ENCODE measurements at regions not wholly inside any gene's neighbourhood (a gene's known extent, or its start where the extent isn't known, plus 50 kb on each side); places are given as distances from the start of the nearest gene placed in this dataset.
"Not testable (repeated sequence)": the region's sequence is repeated elsewhere in the genome, so short reads cannot be mapped to it uniquely, and the experiment has no call there.

DNA sequence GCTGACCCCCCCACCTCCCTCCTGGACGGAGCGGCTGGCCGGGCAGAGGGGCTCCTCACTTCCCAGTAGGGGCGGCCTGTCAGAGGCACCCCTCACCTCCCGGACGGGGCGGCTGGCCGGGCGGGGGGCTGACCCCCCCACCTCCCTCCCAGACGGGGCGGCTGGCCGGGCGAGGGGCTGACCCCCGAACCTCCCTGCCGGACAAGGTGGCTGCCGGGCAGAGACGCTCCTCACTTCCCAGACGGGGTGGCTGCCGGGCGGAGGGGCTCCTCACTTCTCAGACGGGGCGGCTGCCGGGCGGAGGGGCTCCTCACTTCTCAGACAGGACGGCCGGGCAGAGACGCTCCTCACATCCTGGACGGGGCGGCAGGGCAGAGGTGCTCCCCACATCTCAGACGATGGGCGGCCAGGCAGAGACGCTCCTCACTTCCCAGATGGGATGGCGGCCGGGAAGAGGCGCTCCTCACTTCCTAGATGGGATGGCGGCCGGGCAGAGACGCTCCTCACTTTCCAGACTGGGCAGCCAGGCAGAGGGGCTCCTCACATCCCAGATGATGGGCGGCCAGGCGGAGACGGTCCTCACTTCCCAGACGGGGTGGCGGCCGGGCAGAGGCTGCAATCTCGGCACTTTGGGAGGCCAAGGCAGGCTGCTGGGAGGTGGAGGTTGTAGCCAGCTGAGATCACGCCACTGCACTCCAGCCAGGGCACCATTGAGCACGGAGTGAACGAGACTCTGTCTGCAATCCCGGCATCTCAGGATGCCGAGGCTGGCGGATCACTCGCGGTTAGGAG, 66.2 kb upstream of the PAPPA2 start:
- FAIRE-seq; DNase-seq (ENCODE audit: insufficient read length): not testable (repeated sequence)

DNA sequence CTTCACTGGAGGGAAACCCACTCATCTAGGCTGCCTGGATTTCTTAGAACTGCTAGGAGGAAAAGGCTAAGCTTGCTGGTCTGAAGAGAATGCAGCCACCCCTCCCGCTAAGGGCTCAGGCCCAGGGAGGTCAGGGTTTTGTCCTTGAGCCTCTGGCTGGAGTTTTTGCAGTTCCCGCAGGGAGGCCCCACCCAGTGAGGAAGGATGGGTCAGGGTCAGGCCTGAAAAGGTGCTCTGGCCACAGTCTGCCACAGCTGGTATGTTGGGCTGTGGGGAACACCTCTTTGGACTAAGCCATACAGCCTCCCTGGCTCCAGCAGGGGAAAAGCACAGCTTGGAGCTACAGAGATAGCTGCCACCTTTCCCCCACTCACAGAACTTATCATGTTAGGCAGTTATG, 71.4 kb upstream of the PAPPA2 start:
- TF ChIP-seq POLR2A (IDR thresholded peaks at IDR 0.05; ENCODE audit: low read depth, low read length) (no peak), TAF1 (IDR thresholded peaks at IDR 0.05; ENCODE audit: borderline replicate concordance, low read depth, low read length) (no peak), POLR2AphosphoS5 (IDR thresholded peaks at IDR 0.05; ENCODE audit: low read depth, low read length) (no peak)
- FAIRE-seq (no peak), DNase-seq (ENCODE audit: insufficient read length) (no peak)

DNA sequence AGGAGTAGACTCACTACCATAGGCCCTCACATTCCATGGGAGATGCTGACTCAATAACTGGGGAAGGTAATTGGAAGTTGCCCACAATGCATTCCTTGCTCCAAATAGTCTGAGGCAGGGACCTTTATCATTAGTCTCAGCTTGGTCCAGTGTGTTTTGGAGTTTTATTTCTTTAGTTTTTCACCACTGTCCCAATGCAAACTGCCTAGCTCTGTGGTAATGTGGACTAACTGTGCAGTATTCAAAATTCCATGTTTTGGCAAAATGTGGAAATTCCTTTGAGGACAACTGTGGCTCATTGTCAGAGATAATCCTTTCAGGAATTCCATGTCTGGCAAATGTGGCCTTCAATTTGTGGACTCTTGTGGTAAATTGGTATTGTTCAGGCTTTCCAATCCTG, 78.1 kb upstream of the PAPPA2 start:
- DNase-seq (ENCODE audit: insufficient read length) (no peak), FAIRE-seq (no peak)
- no peak for TF ChIP-seq POLR2AphosphoS5 (IDR thresholded peaks at IDR 0.05; ENCODE audit: low read depth, low read length)
- TF ChIP-seq TAF1 (IDR thresholded peaks at IDR 0.05; ENCODE audit: borderline replicate concordance, low read depth, low read length): no peak
- no peak for TF ChIP-seq POLR2A (IDR thresholded peaks at IDR 0.05; ENCODE audit: low read depth, low read length)

DNA sequence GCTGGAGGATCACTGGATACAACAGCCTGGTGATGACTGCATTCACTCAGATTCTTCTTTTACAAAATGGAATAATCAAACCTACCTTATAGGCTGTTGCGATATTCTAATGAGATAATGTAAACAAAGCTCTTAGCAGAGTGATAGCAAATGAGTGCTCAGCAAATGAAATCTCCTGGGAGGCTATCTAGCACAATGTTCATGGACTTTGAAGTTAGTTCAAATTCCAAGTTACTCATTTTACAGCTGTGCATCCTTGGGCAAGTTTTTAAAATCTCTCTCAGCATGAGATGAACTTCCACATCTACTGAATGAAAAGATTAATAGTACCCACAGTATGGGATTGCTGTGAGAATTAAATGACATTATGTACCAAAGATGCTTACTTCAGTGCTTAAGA, 80.8 kb upstream of the PAPPA2 start:
- FAIRE-seq: no peak
- no peak for TF ChIP-seq POLR2AphosphoS5 (IDR thresholded peaks at IDR 0.05; ENCODE audit: low read depth, low read length)
- no peak for TF ChIP-seq POLR2A (IDR thresholded peaks at IDR 0.05; ENCODE audit: low read depth, low read length)
- TF ChIP-seq TAF1 (IDR thresholded peaks at IDR 0.05; ENCODE audit: borderline replicate concordance, low read depth, low read length): no peak
- no peak for DNase-seq (ENCODE audit: insufficient read length)

DNA sequence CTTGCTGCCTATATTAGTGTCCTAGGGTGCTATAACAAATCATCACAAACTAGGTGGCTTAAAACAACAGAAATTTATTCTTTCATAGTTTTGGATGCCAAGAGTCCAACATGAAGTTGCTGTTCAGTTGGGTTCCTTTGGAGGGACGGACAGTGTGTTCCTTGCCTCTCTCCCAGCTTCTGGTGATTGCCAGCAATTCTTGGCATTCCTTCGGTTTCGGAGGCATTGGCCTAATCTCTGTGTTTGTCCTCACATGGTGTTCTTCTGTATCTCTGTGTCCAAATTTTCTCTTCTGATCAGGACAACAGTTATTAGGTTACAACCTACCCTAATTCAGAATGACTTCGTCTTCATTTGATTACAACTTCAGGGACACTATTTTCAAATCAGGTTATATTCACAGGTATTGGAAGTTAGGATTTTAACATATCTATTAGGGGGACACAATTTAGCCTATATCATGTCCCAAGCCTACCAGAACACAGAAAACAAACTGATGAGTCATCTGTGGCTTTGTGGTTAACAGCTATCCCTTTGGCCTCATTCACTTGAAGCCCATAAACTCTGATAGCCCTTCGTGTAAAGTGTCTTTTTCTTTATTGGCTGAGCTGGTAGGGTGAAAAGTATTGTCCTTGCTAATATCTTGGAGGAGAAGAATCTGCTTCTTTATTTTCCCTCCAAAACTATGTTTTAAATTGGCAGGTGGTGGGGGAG, 83.2 kb upstream of the PAPPA2 start:
- TF ChIP-seq POLR2A (IDR thresholded peaks at IDR 0.05; ENCODE audit: low read depth, low read length) (no peak), POLR2AphosphoS5 (IDR thresholded peaks at IDR 0.05; ENCODE audit: low read depth, low read length) (no peak), TAF1 (IDR thresholded peaks at IDR 0.05; ENCODE audit: borderline replicate concordance, low read depth, low read length) (no peak)
- DNase-seq (ENCODE audit: insufficient read length) (no peak), FAIRE-seq (no peak)

DNA sequence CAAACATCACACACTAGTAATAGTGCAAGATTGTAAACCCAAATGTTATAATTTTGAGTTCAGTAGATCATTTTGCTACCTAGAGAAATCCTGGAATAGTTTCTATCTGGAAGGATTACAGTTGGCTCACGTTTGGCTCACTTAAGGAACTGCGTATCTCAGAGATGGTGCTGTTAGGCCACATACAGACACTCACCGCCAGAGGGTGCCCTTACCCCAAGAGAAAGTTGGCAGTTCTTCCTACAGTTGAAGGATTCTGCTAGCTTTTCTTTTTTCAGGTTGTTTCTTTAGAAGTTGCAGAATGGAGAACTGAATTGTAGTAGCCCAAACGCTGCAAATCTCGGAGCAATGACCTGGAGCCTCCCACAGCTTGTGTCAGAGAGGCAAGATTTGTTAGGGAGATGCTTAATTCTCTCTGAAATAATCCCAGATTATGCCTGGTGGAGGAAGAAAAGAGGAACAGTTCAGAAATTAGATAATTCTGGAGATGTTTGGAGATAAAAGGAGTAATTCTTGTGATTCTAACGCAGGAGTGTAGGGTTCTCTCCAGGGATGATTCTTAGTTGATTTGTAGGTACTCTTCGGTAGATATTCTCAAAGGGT, 87.9 kb upstream of the PAPPA2 start:
- DNase-seq (ENCODE audit: insufficient read length) (peak; percentile 10), FAIRE-seq (peak; percentile 84)
- TF ChIP-seq TAF1 (IDR thresholded peaks at IDR 0.05; ENCODE audit: borderline replicate concordance, low read depth, low read length) (no peak), POLR2A (IDR thresholded peaks at IDR 0.05; ENCODE audit: low read depth, low read length) (no peak), POLR2AphosphoS5 (IDR thresholded peaks at IDR 0.05; ENCODE audit: low read depth, low read length) (no peak)

DNA sequence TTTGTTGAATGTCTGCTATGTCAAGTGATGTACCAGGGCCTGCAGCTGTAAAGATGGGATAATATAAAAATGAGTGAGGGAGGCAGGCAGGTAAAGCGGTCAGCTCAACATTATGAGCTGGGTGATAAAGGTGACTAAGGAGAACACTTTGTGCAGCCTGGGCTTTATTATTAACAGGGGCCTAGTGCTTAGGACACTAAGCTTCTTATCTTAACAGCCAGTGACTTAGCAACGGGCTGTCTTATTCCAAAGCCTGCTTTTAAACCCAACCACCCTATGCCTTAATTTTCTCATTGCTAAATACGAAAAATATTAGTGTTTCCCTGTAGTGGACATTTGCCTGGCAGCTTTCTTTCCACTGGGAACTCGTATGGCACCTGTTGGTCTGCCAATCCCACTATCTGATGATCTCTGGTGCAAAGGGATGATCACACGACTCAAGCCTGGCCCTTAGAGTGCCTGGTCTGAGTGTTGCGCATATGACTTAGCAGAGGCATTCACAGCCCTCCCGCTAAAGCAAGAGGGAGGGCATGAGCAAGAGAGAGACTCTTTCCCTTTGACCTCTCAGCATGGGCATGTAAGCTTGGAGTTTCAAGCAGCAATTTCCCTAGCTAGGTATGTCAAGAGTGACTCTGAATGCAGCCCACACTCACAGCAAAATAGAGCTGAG, 98.6 kb upstream of the PAPPA2 start:
- DNase-seq (ENCODE audit: insufficient read length) (no peak), FAIRE-seq (no peak)
- TF ChIP-seq POLR2AphosphoS5 (IDR thresholded peaks at IDR 0.05; ENCODE audit: low read depth, low read length) (no peak), TAF1 (IDR thresholded peaks at IDR 0.05; ENCODE audit: borderline replicate concordance, low read depth, low read length) (no peak), POLR2A (IDR thresholded peaks at IDR 0.05; ENCODE audit: low read depth, low read length) (no peak)

DNA sequence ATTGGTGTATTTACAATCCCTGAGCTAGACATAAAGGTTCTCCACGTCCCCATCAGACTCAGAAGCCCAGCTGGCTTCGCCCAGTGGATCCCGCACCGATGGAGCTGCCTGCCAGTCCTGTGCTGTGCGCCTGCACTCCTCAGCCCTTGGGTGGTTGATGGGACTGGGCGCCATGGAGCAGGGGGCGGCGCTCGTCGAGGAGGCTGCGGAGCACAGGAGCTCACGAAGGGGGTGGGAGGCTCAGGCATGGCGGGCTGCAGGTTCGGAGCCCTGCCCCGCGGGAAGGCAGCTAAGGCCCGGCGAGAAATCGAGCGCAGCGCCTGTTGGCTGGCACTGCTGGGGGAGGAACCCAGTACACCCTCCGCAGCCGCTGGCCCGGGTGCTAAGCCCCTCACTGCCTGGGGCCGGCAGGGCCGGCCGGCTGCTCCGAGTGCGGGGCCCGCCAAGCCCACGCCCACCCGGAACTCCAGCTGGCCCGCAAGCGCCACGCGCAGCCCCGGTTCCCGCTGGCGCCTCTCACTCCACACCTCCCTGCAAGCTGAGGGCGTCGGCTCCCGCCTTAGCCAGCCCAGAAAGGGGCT, 113.8 kb upstream of the PAPPA2 start:
- DNase-seq (ENCODE audit: insufficient read length); FAIRE-seq: not testable (repeated sequence)

DNA sequence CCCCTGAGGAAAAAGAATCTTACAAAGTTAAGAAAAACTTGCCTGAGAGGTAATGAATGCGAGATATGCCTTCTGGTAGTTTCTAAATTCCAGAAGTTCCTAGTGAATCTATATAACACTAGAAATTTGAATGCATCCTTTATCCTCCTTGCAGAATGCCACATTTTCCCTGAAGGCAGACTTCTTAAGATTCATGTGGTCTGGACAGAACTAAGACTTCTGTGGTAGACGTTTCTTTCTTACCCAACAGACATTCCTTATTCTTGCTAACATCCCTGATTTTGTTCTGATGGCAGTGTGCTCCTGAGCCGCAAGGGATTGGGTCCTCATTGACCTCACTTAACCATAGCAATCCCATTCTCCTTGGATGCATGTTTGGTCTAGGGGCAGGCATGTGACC, 121.3 kb upstream of the PAPPA2 start:
- TF ChIP-seq POLR2A (IDR thresholded peaks at IDR 0.05; ENCODE audit: low read depth, low read length) (no peak), POLR2AphosphoS5 (IDR thresholded peaks at IDR 0.05; ENCODE audit: low read depth, low read length) (no peak), TAF1 (IDR thresholded peaks at IDR 0.05; ENCODE audit: borderline replicate concordance, low read depth, low read length) (no peak)
- no peak for DNase-seq (ENCODE audit: insufficient read length)
- FAIRE-seq: no peak

DNA sequence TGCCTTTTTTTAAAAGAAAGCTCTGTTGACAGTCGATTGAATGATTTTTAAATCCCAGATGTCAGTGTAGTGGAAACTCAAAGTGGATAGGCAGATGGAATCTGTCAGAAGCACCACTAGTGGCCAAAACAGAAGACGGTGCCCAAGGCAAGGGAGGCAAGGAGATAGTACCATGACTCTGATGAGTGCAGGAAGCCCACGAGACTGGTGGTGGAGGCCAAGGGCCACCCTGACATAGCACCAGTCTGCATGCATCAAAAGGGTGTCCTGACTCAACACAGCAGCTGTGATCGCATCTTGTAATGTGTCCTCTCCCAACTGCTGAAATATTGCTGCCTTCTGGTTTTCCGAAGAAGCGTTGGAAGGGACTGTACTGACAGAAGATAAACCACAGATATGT, 124.1 kb upstream of the PAPPA2 start:
- no peak for FAIRE-seq
- no peak for DNase-seq (ENCODE audit: insufficient read length)
- no peak for TF ChIP-seq TAF1 (IDR thresholded peaks at IDR 0.05; ENCODE audit: borderline replicate concordance, low read depth, low read length)
- no peak for TF ChIP-seq POLR2A (IDR thresholded peaks at IDR 0.05; ENCODE audit: low read depth, low read length)
- TF ChIP-seq POLR2AphosphoS5 (IDR thresholded peaks at IDR 0.05; ENCODE audit: low read depth, low read length): no peak

DNA sequence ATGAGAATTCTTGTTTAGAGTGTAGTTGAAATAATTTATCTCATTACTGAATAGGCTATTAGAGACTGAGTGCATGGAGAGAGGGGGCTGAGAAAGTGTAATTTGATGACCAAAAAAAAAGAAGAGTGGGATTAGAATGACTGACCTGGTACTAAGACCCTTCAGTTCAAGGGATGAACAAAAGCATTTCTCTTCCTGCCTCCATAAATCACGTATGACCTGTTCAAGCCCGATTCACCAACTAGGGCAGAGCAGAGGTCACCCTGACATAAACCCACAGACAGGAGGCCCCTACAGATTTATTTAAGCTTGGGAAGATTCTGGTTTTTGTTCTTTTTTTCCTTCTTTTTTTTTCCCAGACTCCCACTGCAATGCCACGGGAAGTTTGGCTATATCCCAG, 123.7 kb upstream of the COP1 start:
- no peak for FAIRE-seq
- no peak for TF ChIP-seq TAF1 (IDR thresholded peaks at IDR 0.05; ENCODE audit: borderline replicate concordance, low read depth, low read length)
- TF ChIP-seq POLR2AphosphoS5 (IDR thresholded peaks at IDR 0.05; ENCODE audit: low read depth, low read length): no peak
- no peak for TF ChIP-seq POLR2A (IDR thresholded peaks at IDR 0.05; ENCODE audit: low read depth, low read length)
- DNase-seq (ENCODE audit: insufficient read length): no peak

All from GM12892 (cell line).